ENCODE measurements at regions not wholly inside any gene's neighbourhood (a gene's known extent, or its start where the extent isn't known, plus 50 kb on each side); places are given as distances from the start of the nearest gene placed in this dataset.

DNA sequence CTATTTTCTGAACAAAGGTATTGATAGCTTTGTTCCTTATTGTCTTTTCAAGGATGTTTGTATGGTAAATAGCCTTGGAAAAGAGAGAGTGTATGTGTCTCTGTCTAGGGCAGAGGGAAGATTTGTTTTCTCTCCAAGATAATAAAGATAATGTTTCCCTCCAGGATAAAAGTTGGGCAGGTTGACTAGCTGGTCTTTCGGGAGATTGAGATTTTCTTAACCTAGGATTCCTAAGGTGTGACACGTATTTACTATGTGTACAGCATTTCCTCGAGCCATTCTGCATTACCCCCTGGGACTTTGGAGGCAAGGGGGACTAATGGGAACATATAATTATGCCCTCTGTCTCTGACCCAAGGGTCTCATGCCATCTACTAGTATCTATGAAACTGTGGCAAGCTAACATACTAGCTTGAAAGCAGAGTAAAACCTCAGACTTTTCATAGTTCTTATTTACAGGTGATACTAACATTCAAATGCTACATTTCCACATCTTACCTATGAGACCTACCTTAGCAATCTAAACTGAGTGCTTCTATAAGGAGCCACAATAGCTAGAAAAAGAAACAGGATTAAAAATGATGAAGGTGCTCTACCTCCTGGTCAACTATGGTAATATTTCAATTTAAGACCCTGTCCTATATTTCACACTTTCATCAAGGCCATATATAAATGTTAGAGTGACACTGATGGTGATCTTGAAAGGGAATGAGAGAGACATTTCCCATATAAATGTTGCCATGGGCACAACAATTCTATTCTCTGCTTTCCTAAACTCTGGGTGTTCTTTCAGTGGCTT, 252.9 kb upstream of the CBLB start:
- no peak for DNase-seq (ENCODE audit: low spot score in 2 of 2)
- intact Hi-C loops (cut with DNase I; ENCODE audit: low total_unique reads) = no loop called here
- WGBS, 2 donors = 73 to 88% methylated on average over 3 of the region's 3 CpGs
- no peak for TF ChIP-seq POLR2A (IDR thresholded peaks at IDR 0.05)
- TF ChIP-seq, protein P1, sequence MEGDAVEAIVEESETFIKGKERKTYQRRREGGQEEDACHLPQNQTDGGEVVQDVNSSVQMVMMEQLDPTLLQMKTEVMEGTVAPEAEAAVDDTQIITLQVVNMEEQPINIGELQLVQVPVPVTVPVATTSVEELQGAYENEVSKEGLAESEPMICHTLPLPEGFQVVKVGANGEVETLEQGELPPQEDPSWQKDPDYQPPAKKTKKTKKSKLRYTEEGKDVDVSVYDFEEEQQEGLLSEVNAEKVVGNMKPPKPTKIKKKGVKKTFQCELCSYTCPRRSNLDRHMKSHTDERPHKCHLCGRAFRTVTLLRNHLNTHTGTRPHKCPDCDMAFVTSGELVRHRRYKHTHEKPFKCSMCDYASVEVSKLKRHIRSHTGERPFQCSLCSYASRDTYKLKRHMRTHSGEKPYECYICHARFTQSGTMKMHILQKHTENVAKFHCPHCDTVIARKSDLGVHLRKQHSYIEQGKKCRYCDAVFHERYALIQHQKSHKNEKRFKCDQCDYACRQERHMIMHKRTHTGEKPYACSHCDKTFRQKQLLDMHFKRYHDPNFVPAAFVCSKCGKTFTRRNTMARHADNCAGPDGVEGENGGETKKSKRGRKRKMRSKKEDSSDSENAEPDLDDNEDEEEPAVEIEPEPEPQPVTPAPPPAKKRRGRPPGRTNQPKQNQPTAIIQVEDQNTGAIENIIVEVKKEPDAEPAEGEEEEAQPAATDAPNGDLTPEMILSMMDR (IDR thresholded peaks at IDR 0.05) = no peak
- H3K4me3 ChIP-seq (ENCODE audit: low read depth, poor library complexity, severe bottlenecking) = no peak overlapping the region

DNA sequence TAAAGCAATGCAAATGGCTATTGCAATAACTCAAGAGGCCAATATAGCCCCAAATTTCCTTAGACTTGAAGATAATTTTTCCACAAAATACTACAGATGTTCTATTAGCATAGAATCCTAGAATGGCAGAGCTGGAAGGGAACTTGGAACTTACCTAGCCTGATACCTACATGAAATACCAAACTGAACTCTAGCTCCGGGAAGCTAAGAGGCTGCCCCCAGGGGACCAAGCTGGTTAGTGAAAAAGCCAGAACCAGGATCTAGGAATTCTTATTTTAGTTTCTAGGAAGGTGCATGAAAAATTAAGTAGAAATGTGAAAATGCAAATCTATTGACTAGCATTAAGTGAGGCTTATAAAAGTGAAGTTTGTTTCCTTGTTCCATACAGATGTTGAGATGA, 256.0 kb upstream of the CBLB start:
- 76 to 84% methylated on average over 1 of the region's 1 CpG for WGBS, 2 donors
- intact Hi-C loops (cut with DNase I; ENCODE audit: low total_unique reads) = no loop called here
- TF ChIP-seq, protein P1 (IDR thresholded peaks at IDR 0.05) = no peak
- no peak for TF ChIP-seq POLR2A (IDR thresholded peaks at IDR 0.05)
- DNase-seq (ENCODE audit: low spot score in 2 of 2) = no peak
- H3K4me3 ChIP-seq (ENCODE audit: low read depth, poor library complexity, severe bottlenecking) = no peak overlapping the region

DNA sequence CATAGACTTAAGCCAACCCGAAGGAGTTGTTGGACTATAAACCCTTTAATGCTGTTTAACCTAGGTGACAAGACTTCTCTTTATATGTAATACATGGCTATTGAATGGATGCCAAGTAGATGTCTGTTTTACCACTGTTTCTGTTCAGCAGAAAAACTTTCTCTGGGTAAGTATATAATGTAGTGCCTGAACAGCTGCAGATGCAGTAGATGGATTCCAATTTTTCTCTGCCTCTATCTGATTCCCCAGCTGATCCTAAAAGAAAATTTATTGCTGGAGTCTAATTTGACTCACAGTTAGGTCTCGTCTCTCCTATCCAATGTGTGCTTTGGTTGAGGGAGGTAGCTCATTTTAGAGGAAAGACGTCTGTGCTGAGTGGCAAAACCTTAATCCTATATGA, 256.5 kb upstream of the CBLB start:
- no peak for DNase-seq (ENCODE audit: low spot score in 2 of 2)
- no peak overlapping the region for H3K4me3 ChIP-seq (ENCODE audit: low read depth, poor library complexity, severe bottlenecking)
- intact Hi-C loops (cut with DNase I; ENCODE audit: low total_unique reads) = no loop called here
- 62 to 64% methylated on average over 3 of the region's 3 CpGs for WGBS, 2 donors
- no peak for TF ChIP-seq POLR2A (IDR thresholded peaks at IDR 0.05)
- TF ChIP-seq, protein P1 (IDR thresholded peaks at IDR 0.05) = no peak

DNA sequence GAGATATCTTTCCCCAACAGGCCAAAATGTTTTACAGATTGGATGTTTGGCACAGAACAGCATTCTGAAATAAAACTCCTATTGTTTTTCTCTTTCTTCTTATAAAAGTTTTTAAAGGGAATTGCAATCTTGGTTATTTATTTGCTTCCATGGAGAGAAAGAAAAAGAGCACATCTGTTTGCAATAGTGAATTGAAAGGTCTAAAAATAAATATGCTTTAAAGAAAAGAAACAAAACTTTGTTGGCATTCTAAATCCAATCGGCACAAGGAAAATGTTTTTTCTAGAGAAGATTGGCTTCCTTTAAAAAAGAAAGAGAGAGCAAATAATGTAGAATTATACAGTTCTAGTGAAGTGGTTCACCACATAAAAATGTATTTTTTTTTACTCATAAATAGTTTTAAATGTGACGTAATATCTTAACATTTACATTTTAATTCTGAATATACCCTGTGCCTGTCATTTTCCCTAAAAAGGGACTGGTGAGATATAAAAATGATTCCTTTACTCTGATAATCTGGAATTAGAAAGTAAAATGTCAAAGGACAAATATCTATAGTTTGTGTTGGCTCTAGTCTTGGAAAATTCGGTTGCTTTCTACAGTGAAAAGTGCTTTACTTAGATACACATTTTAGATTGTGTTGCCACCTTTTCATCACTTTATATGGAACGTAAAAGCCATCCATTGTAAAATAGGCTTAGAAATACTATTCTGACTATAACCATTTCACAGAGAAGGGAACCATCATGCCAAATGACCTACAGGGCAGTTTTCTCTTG, 257.4 kb upstream of the CBLB start:
- no peak for DNase-seq (ENCODE audit: low spot score in 2 of 2)
- intact Hi-C loops (cut with DNase I; ENCODE audit: low total_unique reads) = no loop called here
- TF ChIP-seq, protein P1 (IDR thresholded peaks at IDR 0.05) = no peak
- TF ChIP-seq POLR2A (IDR thresholded peaks at IDR 0.05) = no peak
- WGBS, 2 donors = 50 to 55% methylated on average over 4 of the region's 4 CpGs
- no peak overlapping the region for H3K4me3 ChIP-seq (ENCODE audit: low read depth, poor library complexity, severe bottlenecking)

DNA sequence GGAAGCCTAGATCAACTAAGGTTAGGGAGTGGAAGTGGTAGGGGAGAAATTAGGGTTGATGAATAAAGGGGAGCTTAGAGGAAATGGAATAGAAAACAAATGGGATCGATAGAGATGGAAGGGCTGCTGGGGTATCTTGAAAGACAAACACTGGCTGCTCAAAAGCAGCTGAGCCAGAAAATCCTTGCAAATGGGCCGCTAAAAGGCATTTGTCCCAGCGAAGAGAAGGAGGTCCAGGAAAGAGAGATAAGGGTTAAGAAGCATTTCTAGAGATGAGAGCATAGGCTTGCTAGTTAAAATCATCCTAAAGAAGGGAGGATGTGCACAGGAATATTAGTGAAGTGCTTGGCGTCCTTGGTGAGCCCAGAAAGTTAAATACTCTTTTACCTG, 258.0 kb upstream of the CBLB start:
- WGBS, 2 donors = 86 to 90% methylated on average over 4 of the region's 4 CpGs
- H3K4me3 ChIP-seq (ENCODE audit: low read depth, poor library complexity, severe bottlenecking) = no peak overlapping the region
- intact Hi-C loops (cut with DNase I; ENCODE audit: low total_unique reads) = no loop called here

More for the DNA sequence above, 258.0 kb upstream of the CBLB start:
- TF ChIP-seq, protein P1 (IDR thresholded peaks at IDR 0.05) = no peak
- TF ChIP-seq POLR2A (IDR thresholded peaks at IDR 0.05) = no peak
- DNase-seq (ENCODE audit: low spot score in 2 of 2) = no peak
